ENCODE measurements at regions not wholly inside any gene's neighbourhood (a gene's known extent, or its start where the extent isn't known, plus 50 kb on each side); places are given as distances from the start of the nearest gene placed in this dataset.

DNA sequence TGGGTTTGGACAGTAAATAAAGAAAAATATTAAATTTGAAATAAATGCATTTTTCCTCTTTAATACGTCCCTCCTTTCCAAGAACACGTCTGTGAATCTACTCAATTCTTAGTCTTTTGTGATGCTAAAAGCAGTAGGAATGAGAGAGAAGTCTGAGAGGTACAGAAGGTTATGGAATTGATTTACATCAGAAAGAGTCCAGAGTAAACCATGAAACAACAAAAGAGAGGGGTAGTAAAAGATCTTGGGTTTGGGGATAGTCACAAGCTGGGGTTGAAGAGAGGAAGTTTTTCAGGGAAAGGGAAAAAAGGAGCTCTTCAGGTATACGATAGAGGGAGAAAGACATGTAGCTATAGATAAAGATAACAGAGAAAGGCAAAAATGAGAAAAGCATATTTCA is 215.4 kb downstream of the RAB28 start:
- ATAC-seq (no peak), DNase-seq (no peak)
- in situ Hi-C loops (cut with MboI; ENCODE audit: low sequenced_read_pairs in 4 of 4), result no loop called here
- peaks cover 0 to 4% (median 4%) of the 10 kb centered on the region in 3 donors for H3K9me3 ChIP-seq
- H3K27me3 ChIP-seq, result no peaks in the 10 kb centered on the region
- H3K36me3 ChIP-seq, result no peaks in the 10 kb centered on the region
- TF ChIP-seq, protein P1, sequence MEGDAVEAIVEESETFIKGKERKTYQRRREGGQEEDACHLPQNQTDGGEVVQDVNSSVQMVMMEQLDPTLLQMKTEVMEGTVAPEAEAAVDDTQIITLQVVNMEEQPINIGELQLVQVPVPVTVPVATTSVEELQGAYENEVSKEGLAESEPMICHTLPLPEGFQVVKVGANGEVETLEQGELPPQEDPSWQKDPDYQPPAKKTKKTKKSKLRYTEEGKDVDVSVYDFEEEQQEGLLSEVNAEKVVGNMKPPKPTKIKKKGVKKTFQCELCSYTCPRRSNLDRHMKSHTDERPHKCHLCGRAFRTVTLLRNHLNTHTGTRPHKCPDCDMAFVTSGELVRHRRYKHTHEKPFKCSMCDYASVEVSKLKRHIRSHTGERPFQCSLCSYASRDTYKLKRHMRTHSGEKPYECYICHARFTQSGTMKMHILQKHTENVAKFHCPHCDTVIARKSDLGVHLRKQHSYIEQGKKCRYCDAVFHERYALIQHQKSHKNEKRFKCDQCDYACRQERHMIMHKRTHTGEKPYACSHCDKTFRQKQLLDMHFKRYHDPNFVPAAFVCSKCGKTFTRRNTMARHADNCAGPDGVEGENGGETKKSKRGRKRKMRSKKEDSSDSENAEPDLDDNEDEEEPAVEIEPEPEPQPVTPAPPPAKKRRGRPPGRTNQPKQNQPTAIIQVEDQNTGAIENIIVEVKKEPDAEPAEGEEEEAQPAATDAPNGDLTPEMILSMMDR (IDR thresholded peaks at IDR 0.05 in 4 of 5, conservative IDR thresholded peaks at IDR 0.05 in 1 of 5), result no peak
- TF ChIP-seq POLR2A (IDR thresholded peaks at IDR 0.05), result no peak
- intact Hi-C loops (cut with DNase I; ENCODE audit: low total_unique reads), result no loop called here
- H3K4me1 ChIP-seq, result no peaks in the 10 kb centered on the region
- H3K27ac ChIP-seq, result no peak overlapping the region
- H3K4me3 ChIP-seq, result no peak overlapping the region

GRCh38 chr4:13268165-13268564 is 216.0 kb downstream of the RAB28 start:
- in situ Hi-C loops (cut with MboI; ENCODE audit: low sequenced_read_pairs in 4 of 4), result no loop called here
- no peaks in the 10 kb centered on the region for H3K27me3 ChIP-seq
- peaks cover 0 to 4% (median under 1%) of the 10 kb centered on the region in 3 donors for H3K9me3 ChIP-seq
- H3K4me3 ChIP-seq, result no peak overlapping the region
- intact Hi-C loops (cut with DNase I; ENCODE audit: low total_unique reads), result no loop called here
- no peak for ATAC-seq
- DNase-seq, result no peak
- H3K4me1 ChIP-seq, result no peaks in the 10 kb centered on the region
- no peak for TF ChIP-seq POLR2A (IDR thresholded peaks at IDR 0.05)
- TF ChIP-seq, protein P1 (IDR thresholded peaks at IDR 0.05 in 4 of 5, conservative IDR thresholded peaks at IDR 0.05 in 1 of 5), result no peak
- no peaks in the 10 kb centered on the region for H3K36me3 ChIP-seq
- H3K27ac ChIP-seq, result no peak overlapping the region

DNA sequence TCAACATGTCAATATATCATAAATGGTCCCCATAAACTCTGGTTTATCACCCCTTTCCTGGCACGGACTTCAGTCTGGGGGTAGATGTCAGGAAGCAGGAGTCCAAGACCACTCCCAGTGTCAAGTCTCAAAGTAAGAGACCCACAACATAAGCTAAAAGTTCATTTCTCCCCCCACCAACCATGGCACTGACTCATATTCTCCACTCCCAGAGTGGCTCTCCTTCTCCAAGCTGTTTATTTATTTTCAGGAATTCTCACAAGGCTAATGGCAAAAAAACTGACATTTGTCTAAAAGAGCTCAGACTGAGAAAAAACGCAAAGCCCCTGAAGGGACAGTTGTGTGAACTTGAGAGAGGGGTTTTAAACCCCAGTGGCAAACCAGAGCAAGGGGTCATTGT is 217.0 kb downstream of the RAB28 start:
- Histone ChIP-seq H3K4me1 (no peaks in the 10 kb centered on the region), H3K4me3 (no peak overlapping the region), H3K27ac (no peak overlapping the region), H3K27me3 (no peaks in the 10 kb centered on the region), H3K36me3 (no peaks in the 10 kb centered on the region), H3K9me3 (peaks cover 0 to 4% (median 0%) of the 10 kb centered on the region in 3 donors)
- in situ Hi-C loops (cut with MboI; ENCODE audit: low sequenced_read_pairs in 4 of 4), result no loop called here
- no peak for ATAC-seq
- intact Hi-C loops (cut with DNase I; ENCODE audit: low total_unique reads), result no loop called here
- TF ChIP-seq, protein P1 (IDR thresholded peaks at IDR 0.05 in 4 of 5, conservative IDR thresholded peaks at IDR 0.05 in 1 of 5), result no peak
- no peak for TF ChIP-seq POLR2A (IDR thresholded peaks at IDR 0.05)
- DNase-seq, result no peak

DNA sequence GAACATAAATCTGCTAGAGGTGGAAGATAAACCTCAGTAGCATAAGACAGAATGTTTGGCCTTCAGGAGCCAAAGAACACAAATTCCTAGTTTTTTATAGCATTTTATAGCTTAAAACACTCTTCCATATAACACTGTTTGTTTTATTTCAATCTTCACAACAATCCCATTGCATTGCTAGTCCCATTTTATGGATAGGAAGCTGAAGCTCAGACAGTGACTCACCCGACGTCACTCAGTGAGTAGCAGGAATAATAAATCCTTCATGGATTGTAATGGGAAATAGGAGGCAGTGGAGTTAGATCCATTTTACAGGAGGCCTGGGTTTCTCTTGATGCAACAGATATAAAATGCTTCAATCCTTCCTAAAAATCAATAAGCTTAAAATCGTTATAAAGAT is 217.5 kb downstream of the RAB28 start:
- Histone ChIP-seq H3K4me1 (no peaks in the 10 kb centered on the region), H3K9me3 (peaks cover 0 to 2% (median 0%) of the 10 kb centered on the region in 3 donors), H3K27me3 (no peaks in the 10 kb centered on the region), H3K36me3 (no peaks in the 10 kb centered on the region), H3K4me3 (no peak overlapping the region), H3K27ac (no peak overlapping the region)
- in situ Hi-C loops (cut with MboI; ENCODE audit: low sequenced_read_pairs in 4 of 4) (no loop called here), intact Hi-C loops (cut with DNase I; ENCODE audit: low total_unique reads) (no loop called here)
- no peak for ATAC-seq
- no peak for DNase-seq
- no peak for TF ChIP-seq POLR2A (IDR thresholded peaks at IDR 0.05)
- TF ChIP-seq, protein P1 (IDR thresholded peaks at IDR 0.05 in 4 of 5, conservative IDR thresholded peaks at IDR 0.05 in 1 of 5), result no peak

- in situ Hi-C loops (cut with MboI; ENCODE audit: low sequenced_read_pairs in 4 of 4) (no loop called here), intact Hi-C loops (cut with DNase I; ENCODE audit: low total_unique reads) (no loop called here)
- Histone ChIP-seq H3K27ac (no peak overlapping the region), H3K36me3 (no peaks in the 10 kb centered on the region), H3K4me1 (no peaks in the 10 kb centered on the region), H3K9me3 (no peaks in the 10 kb centered on the region), H3K4me3 (no peak overlapping the region), H3K27me3 (no peaks in the 10 kb centered on the region)
- DNase-seq (no peak), ATAC-seq (no peak)
- TF ChIP-seq, protein P1 (IDR thresholded peaks at IDR 0.05 in 4 of 5, conservative IDR thresholded peaks at IDR 0.05 in 1 of 5), result no peak
- no peak for TF ChIP-seq POLR2A (IDR thresholded peaks at IDR 0.05)
These were observed 220.1 kb downstream of the RAB28 start for GRCh38 chr4:13263967-13264525.
